ENCODE measurements at regions not wholly inside any gene's neighbourhood (a gene's known extent, or its start where the extent isn't known, plus 50 kb on each side); places are given as distances from the start of the nearest gene placed in this dataset.

DNA sequence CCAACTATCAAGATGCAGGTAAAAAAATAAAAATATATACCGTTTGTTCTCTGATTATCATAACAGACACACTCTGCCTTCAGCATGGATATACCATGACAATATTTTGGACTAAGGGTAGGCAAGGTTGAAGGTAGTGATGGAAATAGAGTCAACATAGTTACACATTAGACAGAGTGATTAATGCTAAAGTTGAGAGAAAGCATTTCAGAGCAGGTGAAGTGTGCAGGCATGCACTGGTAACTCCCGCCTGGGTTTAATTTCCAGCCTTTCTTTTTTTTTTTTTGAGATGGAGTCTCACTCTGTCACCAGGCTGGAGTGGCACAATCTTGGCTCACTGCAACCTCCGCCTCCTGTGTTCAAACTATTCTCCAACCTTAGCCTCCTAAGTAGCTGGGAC is 458.5 kb downstream of the TLR4 start:
- Histone ChIP-seq H3K4me1 (ENCODE audit: control insufficient read depth, insufficient read depth, low read length) (no peaks in the 10 kb centered on the region), H3K36me3 (ENCODE audit: control insufficient read depth, insufficient read depth, low read length) (no peaks in the 10 kb centered on the region), H3K9ac (ENCODE audit: low read length) (no peak overlapping the region), H3K9me3 (ENCODE audit: control insufficient read depth, low read length) (no peaks in the 10 kb centered on the region), H3K4me3 (ENCODE audit: low read length) (no peak overlapping the region), H3K27me3 (ENCODE audit: control insufficient read depth, insufficient read depth, low read length) (no peaks in the 10 kb centered on the region)

DNA sequence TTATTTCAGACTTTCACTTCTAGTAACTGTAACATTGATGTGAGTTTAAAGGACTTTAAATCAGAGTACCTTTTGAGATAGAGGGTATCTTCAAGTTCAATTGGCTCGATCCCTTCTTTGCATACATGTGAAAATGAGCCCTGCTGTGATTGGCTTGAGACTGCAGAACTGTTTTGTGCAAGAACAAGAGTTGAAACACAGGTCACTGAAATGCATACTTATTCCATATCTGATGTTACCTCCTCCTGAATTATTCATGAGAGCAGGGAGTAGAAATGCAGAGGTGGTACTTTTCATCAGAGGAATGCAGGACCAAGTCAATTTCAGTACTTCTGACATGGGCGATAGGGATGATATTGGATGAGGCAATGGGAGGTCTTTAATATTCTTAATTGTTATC is 459.5 kb downstream of the TLR4 start:
- H3K9me3 ChIP-seq (ENCODE audit: control insufficient read depth, low read length) = no peaks in the 10 kb centered on the region
- H3K9ac ChIP-seq (ENCODE audit: low read length) = no peak overlapping the region
- no peaks in the 10 kb centered on the region for H3K4me1 ChIP-seq (ENCODE audit: control insufficient read depth, insufficient read depth, low read length)
- no peak overlapping the region for H3K4me3 ChIP-seq (ENCODE audit: low read length)
- no peaks in the 10 kb centered on the region for H3K36me3 ChIP-seq (ENCODE audit: control insufficient read depth, insufficient read depth, low read length)
- H3K27me3 ChIP-seq (ENCODE audit: control insufficient read depth, insufficient read depth, low read length) = no peaks in the 10 kb centered on the region

DNA sequence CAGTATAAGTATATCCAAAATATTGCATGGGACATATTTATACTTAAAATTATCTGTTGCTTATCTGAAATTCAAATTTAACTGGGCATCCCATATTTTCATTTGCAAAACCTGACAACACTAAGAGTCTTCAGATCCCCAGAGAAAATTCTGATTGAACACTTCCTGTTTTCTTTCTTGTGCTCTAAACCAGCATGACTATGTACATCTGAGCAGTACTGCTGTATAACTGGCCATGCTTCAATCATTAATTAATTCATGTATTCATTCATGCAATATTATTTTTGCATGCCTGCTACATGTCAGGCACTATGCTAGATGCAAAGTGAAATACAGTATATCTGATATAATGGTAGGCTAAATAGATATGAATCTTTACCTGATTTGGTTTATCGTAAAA is 461.2 kb downstream of the TLR4 start:
- Histone ChIP-seq H3K9ac (ENCODE audit: low read length) (no peak overlapping the region), H3K9me3 (ENCODE audit: control insufficient read depth, low read length) (no peaks in the 10 kb centered on the region), H3K4me3 (ENCODE audit: low read length) (no peak overlapping the region), H3K4me1 (ENCODE audit: control insufficient read depth, insufficient read depth, low read length) (no peaks in the 10 kb centered on the region), H3K36me3 (ENCODE audit: control insufficient read depth, insufficient read depth, low read length) (no peaks in the 10 kb centered on the region), H3K27me3 (ENCODE audit: control insufficient read depth, insufficient read depth, low read length) (no peaks in the 10 kb centered on the region)

DNA sequence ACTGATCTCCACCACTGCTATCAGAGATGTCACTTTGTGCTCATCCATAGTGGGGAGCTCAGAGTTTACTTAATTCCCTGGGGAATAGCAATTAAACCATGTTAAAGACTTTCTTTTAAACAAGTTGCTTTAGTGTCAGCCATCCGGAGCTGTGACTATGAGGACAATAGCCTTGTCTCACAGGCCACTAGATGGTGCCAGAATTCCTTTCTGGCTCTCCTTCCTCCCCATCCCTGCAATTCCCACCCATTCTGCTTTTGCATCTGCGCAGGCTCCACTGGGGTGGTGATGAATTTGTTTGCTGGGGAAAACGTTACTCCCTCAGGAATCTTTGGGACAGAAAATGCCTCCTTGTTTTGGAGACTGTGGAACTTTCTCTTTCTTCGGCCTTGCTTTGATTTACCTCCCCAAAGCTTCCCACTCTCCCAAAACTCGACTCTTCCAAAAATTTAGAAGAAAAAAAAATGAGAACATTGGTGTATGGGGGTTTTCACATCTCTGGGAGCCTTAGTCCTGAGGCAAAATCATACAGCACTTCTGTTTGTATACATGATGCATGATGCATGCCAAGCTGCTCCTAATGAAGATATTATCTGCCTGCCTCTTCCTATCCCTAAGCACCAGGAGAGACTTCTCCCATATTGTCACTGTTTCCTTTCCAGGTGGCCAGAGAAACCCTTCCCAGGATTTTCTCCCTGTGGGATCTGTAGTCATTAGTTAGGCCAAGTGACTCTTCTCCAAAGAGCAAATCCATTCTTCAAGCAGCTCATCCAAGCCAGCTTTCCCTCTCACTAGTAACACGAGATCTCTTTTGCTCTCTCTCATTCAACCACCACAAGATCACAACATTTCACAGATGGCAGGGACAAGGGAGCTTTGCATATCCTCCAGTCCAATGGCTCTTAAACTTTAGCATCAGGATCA is 466.1 kb downstream of the TLR4 start:
- Histone ChIP-seq H3K9ac (ENCODE audit: low read length) (no peak overlapping the region), H3K9me3 (ENCODE audit: control insufficient read depth, low read length) (no peaks in the 10 kb centered on the region), H3K27me3 (ENCODE audit: control insufficient read depth, insufficient read depth, low read length) (no peaks in the 10 kb centered on the region), H3K36me3 (ENCODE audit: control insufficient read depth, insufficient read depth, low read length) (no peaks in the 10 kb centered on the region), H3K4me3 (ENCODE audit: low read length) (no peak overlapping the region), H3K4me1 (ENCODE audit: control insufficient read depth, insufficient read depth, low read length) (no peaks in the 10 kb centered on the region)

DNA sequence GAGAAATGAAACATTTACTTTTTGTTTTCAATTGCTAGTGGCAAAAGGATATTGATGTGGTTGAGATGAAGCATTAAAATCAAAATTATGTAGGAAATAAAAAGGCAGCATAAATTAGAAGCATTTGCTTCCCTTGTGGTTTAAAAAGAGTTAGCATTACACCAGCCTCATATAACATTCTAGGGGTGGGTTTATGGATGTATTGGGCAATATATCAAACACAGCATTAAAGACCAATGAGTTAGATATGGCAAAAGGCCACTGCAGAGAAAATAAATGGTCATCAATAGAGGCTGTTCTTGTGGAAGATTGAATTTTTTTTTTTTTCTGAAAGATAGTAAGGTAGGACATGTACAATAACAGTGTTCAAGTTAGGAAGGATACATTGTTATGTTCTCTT is 473.0 kb downstream of the TLR4 start:
- H3K9me3 ChIP-seq (ENCODE audit: control insufficient read depth, low read length) = no peaks in the 10 kb centered on the region
- H3K36me3 ChIP-seq (ENCODE audit: control insufficient read depth, insufficient read depth, low read length) = no peaks in the 10 kb centered on the region
- no peaks in the 10 kb centered on the region for H3K27me3 ChIP-seq (ENCODE audit: control insufficient read depth, insufficient read depth, low read length)

DNA sequence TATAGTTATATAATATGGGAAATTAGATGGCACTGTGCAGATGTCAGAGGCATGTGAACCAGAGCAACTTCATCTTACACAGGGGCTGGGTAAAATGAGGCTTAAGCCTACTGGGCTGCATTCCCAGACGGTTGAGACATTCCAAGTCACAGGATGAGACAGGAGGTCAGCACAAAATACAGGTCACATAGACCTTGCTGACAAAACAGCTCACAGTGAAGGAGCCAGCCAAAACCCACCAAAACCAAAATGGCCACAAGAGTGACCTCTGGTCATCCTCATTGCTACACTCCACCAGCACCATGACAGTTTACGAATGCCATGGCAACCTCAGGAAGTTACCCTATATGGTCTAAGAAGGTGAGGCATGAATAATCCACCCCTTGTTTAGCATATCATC is 479.4 kb downstream of the TLR4 start:
- Histone ChIP-seq H3K9me3 (ENCODE audit: control insufficient read depth, low read length) (no peaks in the 10 kb centered on the region), H3K36me3 (ENCODE audit: control insufficient read depth, insufficient read depth, low read length) (no peaks in the 10 kb centered on the region), H3K4me3 (ENCODE audit: low read length) (no peak overlapping the region), H3K27me3 (ENCODE audit: control insufficient read depth, insufficient read depth, low read length) (no peaks in the 10 kb centered on the region), H3K9ac (ENCODE audit: low read length) (no peak overlapping the region), H3K4me1 (ENCODE audit: control insufficient read depth, insufficient read depth, low read length) (no peaks in the 10 kb centered on the region)

More for the DNA sequence above, 473.0 kb downstream of the TLR4 start:
- Histone ChIP-seq H3K4me3 (ENCODE audit: low read length) (no peak overlapping the region), H3K9ac (ENCODE audit: low read length) (no peak overlapping the region), H3K4me1 (ENCODE audit: control insufficient read depth, insufficient read depth, low read length) (no peaks in the 10 kb centered on the region)

DNA sequence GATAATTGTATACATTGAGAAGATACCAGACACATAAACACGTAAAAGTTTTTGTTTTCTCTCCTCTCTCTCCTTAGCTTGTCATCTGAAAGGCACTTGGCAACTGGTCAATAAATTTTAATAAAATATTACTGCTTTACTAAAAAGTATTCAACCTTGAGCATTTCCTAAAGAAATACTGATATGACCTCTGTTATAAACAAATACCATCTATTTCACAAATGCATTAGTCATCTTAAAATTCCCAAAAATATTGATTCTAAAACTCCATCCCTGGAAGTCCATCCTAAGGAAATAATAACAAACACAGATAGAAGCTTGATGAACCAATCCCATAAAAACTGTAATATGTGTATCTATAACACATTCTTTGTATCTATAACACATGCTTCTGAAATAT is 483.2 kb downstream of the TLR4 start:
- Histone ChIP-seq H3K27me3 (ENCODE audit: control insufficient read depth, insufficient read depth, low read length) (no peaks in the 10 kb centered on the region), H3K9ac (ENCODE audit: low read length) (no peak overlapping the region), H3K9me3 (ENCODE audit: control insufficient read depth, low read length) (no peaks in the 10 kb centered on the region), H3K36me3 (ENCODE audit: control insufficient read depth, insufficient read depth, low read length) (no peaks in the 10 kb centered on the region), H3K4me1 (ENCODE audit: control insufficient read depth, insufficient read depth, low read length) (no peaks in the 10 kb centered on the region), H3K4me3 (ENCODE audit: low read length) (no peak overlapping the region)

DNA sequence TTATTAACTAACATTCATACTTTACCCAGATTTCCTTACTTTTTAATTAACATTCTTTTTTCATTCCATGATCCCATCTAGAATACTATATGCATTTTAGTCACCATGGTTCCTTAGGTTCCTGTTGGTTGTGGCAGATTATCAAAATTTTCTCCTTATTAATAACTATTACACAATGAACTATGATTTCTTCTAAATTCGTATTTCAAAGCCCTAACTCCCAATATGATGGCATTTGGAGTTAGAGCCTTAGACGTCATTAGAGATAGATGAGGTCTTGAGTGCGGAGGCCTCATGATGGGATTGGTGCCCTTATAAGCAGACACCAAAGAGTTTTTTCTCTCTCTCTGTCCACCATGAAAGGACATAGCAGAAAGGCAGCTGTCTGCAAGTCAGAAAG is 485.4 kb downstream of the TLR4 start:
- no peaks in the 10 kb centered on the region for H3K9me3 ChIP-seq (ENCODE audit: control insufficient read depth, low read length)
- no peaks in the 10 kb centered on the region for H3K27me3 ChIP-seq (ENCODE audit: control insufficient read depth, insufficient read depth, low read length)
- no peak overlapping the region for H3K4me3 ChIP-seq (ENCODE audit: low read length)
- no peak overlapping the region for H3K9ac ChIP-seq (ENCODE audit: low read length)
- no peaks in the 10 kb centered on the region for H3K36me3 ChIP-seq (ENCODE audit: control insufficient read depth, insufficient read depth, low read length)
- H3K4me1 ChIP-seq (ENCODE audit: control insufficient read depth, insufficient read depth, low read length) = no peaks in the 10 kb centered on the region

DNA sequence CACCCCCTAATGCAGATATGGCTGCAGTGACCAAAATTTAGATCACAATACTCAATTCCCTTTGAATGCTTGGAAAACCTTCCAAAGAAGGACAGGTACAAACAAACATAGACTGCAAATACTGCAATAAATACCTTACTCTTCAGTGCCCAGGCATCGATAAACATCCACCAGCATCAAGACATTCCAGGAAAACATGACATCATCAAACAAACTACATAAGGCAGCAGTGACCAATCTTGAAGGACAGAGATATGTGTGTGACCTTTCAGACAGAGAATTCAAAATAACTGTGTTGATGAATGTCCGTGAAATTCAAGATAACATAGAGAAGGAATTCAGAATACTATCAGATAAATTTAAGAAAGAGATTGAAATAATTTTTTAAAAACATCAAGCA is 488.6 kb downstream of the TLR4 start:
- Histone ChIP-seq H3K9ac (ENCODE audit: low read length) (no peak overlapping the region), H3K27me3 (ENCODE audit: control insufficient read depth, insufficient read depth, low read length) (no peaks in the 10 kb centered on the region), H3K9me3 (ENCODE audit: control insufficient read depth, low read length) (no peaks in the 10 kb centered on the region), H3K4me3 (ENCODE audit: low read length) (no peak overlapping the region), H3K4me1 (ENCODE audit: control insufficient read depth, insufficient read depth, low read length) (no peaks in the 10 kb centered on the region), H3K36me3 (ENCODE audit: control insufficient read depth, insufficient read depth, low read length) (no peaks in the 10 kb centered on the region)

DNA sequence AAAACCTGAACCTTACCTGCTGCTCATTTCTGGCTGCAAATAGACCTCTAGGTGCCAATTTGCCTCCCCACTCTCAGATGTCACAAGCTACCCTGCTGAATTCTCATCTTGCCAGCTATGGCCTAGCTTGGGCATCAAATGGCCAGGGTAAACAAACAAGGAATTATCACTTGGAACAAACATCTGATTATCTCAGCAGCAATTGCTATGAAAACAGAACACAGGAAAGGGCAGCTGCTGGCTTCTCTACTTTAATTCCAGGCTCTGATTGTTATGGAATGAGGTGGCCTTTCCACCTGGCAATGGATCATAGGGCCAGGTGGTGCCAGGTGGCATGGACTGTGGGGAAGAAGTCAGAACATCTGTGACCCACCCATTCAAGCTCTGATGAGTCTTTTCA is 505.1 kb downstream of the TLR4 start:
- Histone ChIP-seq H3K4me1 (ENCODE audit: control insufficient read depth, insufficient read depth, low read length) (no peaks in the 10 kb centered on the region), H3K9ac (ENCODE audit: low read length) (no peak overlapping the region), H3K36me3 (ENCODE audit: control insufficient read depth, insufficient read depth, low read length) (no peaks in the 10 kb centered on the region), H3K9me3 (ENCODE audit: control insufficient read depth, low read length) (no peaks in the 10 kb centered on the region), H3K27me3 (ENCODE audit: control insufficient read depth, insufficient read depth, low read length) (no peaks in the 10 kb centered on the region), H3K4me3 (ENCODE audit: low read length) (no peak overlapping the region)

DNA sequence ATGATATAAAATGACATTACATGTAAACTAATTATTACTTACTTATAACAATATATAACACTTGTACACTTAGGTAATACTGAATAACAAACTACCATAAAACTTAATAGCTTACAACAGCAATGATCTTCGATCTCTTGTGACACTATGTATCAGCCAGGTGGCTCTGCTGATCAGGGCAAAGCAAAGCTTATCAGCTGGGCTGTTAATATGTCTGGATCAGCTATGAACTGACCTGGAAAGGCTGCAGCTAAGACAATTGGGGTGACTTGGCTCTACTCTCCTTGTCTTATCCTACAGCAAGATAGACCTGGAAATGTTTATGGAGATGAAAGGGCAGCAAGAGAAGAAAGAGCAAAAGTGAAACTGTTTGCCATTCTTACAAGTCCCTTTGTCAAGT is 511.3 kb downstream of the TLR4 start:
- Histone ChIP-seq H3K9ac (ENCODE audit: low read length) (no peak overlapping the region), H3K4me3 (ENCODE audit: low read length) (no peak overlapping the region), H3K4me1 (ENCODE audit: control insufficient read depth, insufficient read depth, low read length) (no peaks in the 10 kb centered on the region), H3K27me3 (ENCODE audit: control insufficient read depth, insufficient read depth, low read length) (no peaks in the 10 kb centered on the region), H3K9me3 (ENCODE audit: control insufficient read depth, low read length) (no peaks in the 10 kb centered on the region), H3K36me3 (ENCODE audit: control insufficient read depth, insufficient read depth, low read length) (no peaks in the 10 kb centered on the region)

DNA sequence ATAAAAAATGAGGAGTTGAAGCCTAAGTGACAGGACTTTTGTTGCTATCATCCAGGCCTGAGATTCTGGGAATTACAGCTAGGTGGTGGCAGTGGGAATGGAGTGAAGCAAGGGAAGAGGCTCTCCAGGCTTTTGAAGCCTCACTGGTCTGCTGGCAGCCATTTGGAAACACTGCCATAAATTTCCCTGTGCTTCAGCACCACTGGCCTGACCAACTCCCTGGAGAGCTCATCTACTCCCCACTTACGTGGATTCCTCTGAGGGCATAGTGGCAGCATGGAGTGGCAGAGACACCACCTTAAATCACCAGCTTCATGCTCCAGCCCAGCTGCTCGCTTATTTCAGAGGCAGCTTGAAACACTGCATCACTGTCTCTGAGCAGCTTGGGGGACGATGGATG is 518.2 kb downstream of the TLR4 start:
- Histone ChIP-seq H3K4me1 (ENCODE audit: control insufficient read depth, insufficient read depth, low read length) (no peaks in the 10 kb centered on the region), H3K9ac (ENCODE audit: low read length) (no peak overlapping the region), H3K36me3 (ENCODE audit: control insufficient read depth, insufficient read depth, low read length) (no peaks in the 10 kb centered on the region), H3K9me3 (ENCODE audit: control insufficient read depth, low read length) (no peaks in the 10 kb centered on the region), H3K4me3 (ENCODE audit: low read length) (no peak overlapping the region), H3K27me3 (ENCODE audit: control insufficient read depth, insufficient read depth, low read length) (no peaks in the 10 kb centered on the region)

DNA sequence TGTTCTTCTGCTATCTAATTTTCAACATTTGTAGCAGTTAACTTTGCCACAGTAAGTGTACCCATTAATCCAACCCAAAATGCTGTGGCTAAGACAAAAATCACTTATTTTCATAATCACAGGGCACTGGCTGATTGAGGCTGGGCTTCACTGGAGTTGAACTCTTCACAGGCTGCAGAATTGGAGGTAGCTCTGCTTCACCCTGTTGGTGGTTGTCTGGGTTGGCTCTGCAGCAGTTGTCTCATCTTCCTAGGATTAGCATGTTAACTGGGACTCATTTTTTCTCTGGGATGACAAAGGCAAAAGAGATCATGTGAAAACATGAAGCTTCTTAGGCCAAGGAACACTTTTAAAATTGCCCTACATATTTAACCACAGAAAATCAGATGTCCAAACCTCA is 518.9 kb downstream of the TLR4 start:
- no peaks in the 10 kb centered on the region for H3K4me1 ChIP-seq (ENCODE audit: control insufficient read depth, insufficient read depth, low read length)
- H3K9me3 ChIP-seq (ENCODE audit: control insufficient read depth, low read length) = no peaks in the 10 kb centered on the region
- no peak overlapping the region for H3K4me3 ChIP-seq (ENCODE audit: low read length)
- H3K9ac ChIP-seq (ENCODE audit: low read length) = no peak overlapping the region
- H3K36me3 ChIP-seq (ENCODE audit: control insufficient read depth, insufficient read depth, low read length) = no peaks in the 10 kb centered on the region
- H3K27me3 ChIP-seq (ENCODE audit: control insufficient read depth, insufficient read depth, low read length) = no peaks in the 10 kb centered on the region

Data from mucosa of stomach (tissue), 1 donor.